Gastroesophageal sphincter (tissue), 3 donors: ENCODE measurements at regions not wholly inside any gene's neighbourhood (a gene's known extent, or its start where the extent isn't known, plus 50 kb on each side); places are given as distances from the start of the nearest gene placed in this dataset.

Experiments
- CTCF ChIP-seq, 4 experiments: fragments of 200-600 bp in 2 of 4; fragments of 450-650 bp in 2 of 4; sonication (generic) in 1 of 4; IDR thresholded peaks; one replicate each; pipeline ENCODE4 v1.5.1; 2017 to 2019; ENCODE audit warnings: antibody characterized with exemption in 4 of 4, mild to moderate bottlenecking in 2 of 4, moderate library complexity in 2 of 4
- EP300 ChIP-seq: sonication (generic); formaldehyde crosslinking; IDR thresholded peaks from one replicate; pipeline ENCODE4 v1.6.1; 2017; ENCODE audit warnings: antibody characterized with exemption, mild to moderate bottlenecking
- POLR2A ChIP-seq, 2 donors: fragments of 450-650 bp; IDR thresholded peaks; one replicate each; pipeline ENCODE4 v1.6.1; 2017; ENCODE audit warnings: antibody characterized with exemption in 2 of 2, mild to moderate bottlenecking in 2 of 2, moderate library complexity in 1 of 2
- POLR2AphosphoS5 ChIP-seq: sonication (generic); formaldehyde crosslinking; IDR thresholded peaks from one replicate; pipeline ENCODE4 v1.6.1; 2017; ENCODE audit warnings: antibody characterized with exemption

GRCh38 chr11:129295746-129296145 lies 79.9 kb upstream of the BARX2 start:
- TF ChIP-seq POLR2AphosphoS5 (no peak), CTCF (IDR thresholded peaks at IDR 0.05) (no peak), POLR2A (IDR thresholded peaks at IDR 0.05) (no peak), EP300 (no peak)
